ENCODE measurements at regions not wholly inside any gene's neighbourhood (a gene's known extent, or its start where the extent isn't known, plus 50 kb on each side); places are given as distances from the start of the nearest gene placed in this dataset.
A peak's percentile ranks its signal among the peaks of the same experiment; 100 is the strongest.

- FAIRE-seq (peak; percentile 20), DNase-seq (ENCODE audit: low read depth) (no peak)
- H3K4me1 Mint-ChIP-seq (ENCODE audit: low read depth, unreplicated experiment): no peaks in the 10 kb centered on the region
- Histone ChIP-seq H3K27ac (ENCODE audit: low read depth, low read length) (no peak overlapping the region), H3K4me1 (ENCODE audit: insufficient read depth, low read length) (no peaks in the 10 kb centered on the region), H3K9me3 (ENCODE audit: insufficient read depth, low read depth, low read length) (no peaks in the 10 kb centered on the region), H2AFZ (ENCODE audit: low read depth, low read length) (no peak overlapping the region), H3K9ac (ENCODE audit: low read length) (no peak overlapping the region), H3K36me3 (ENCODE audit: insufficient read depth, low read length) (no peaks in the 10 kb centered on the region), H3K79me2 (ENCODE audit: insufficient read depth, low read length) (no peaks in the 10 kb centered on the region), H3K4me2 (ENCODE audit: low read length) (no peak overlapping the region), H4K20me1 (ENCODE audit: insufficient read depth, low read length) (no peaks in the 10 kb centered on the region), H3K4me3 (ENCODE audit: insufficient read depth, low read depth, low read length) (no peak overlapping the region), H3K27me3 (ENCODE audit: insufficient read depth, low read length) (no peaks in the 10 kb centered on the region)
- H3K36me3 Mint-ChIP-seq (ENCODE audit: low read depth, unreplicated experiment): no peaks in the 10 kb centered on the region
- H3K4me3 Mint-ChIP-seq (ENCODE audit: unreplicated experiment): no peak overlapping the region
- no peak for TF ChIP-seq EZH2 (IDR thresholded peaks at IDR 0.05; ENCODE audit: insufficient read depth, low read length)
- no peak for TF ChIP-seq CTCF (IDR thresholded peaks at IDR 0.05; ENCODE audit: insufficient read depth, low read depth, low read length)
- no peaks in the 10 kb centered on the region for H3K27me3 Mint-ChIP-seq (ENCODE audit: low read depth, unreplicated experiment)
- peaks cover 3% of the 10 kb centered on the region for H3K9me3 Mint-ChIP-seq (ENCODE audit: unreplicated experiment)
- H3K27ac Mint-ChIP-seq (ENCODE audit: unreplicated experiment): no peak overlapping the region
Measured at GRCh38 chr10:36147529-36147928, 505.4 kb upstream of the FZD8 start.

- DNase-seq (ENCODE audit: low read depth) (no peak), FAIRE-seq (no peak)
- Histone ChIP-seq H3K27me3 (ENCODE audit: insufficient read depth, low read length) (no peaks in the 10 kb centered on the region), H2AFZ (ENCODE audit: low read depth, low read length) (peak overlapping the region; percentile 36), H3K9ac (ENCODE audit: low read length) (no peak overlapping the region), H3K4me2 (ENCODE audit: low read length) (no peak overlapping the region), H3K4me1 (ENCODE audit: insufficient read depth, low read length) (no peaks in the 10 kb centered on the region), H3K27ac (ENCODE audit: low read depth, low read length) (no peak overlapping the region), H3K79me2 (ENCODE audit: insufficient read depth, low read length) (no peaks in the 10 kb centered on the region), H3K9me3 (ENCODE audit: insufficient read depth, low read depth, low read length) (no peaks in the 10 kb centered on the region), H3K36me3 (ENCODE audit: insufficient read depth, low read length) (no peaks in the 10 kb centered on the region), H4K20me1 (ENCODE audit: insufficient read depth, low read length) (no peaks in the 10 kb centered on the region), H3K4me3 (ENCODE audit: insufficient read depth, low read depth, low read length) (no peak overlapping the region)
- H3K36me3 Mint-ChIP-seq (ENCODE audit: low read depth, unreplicated experiment): no peaks in the 10 kb centered on the region
- TF ChIP-seq EZH2 (IDR thresholded peaks at IDR 0.05; ENCODE audit: insufficient read depth, low read length) (no peak), CTCF (IDR thresholded peaks at IDR 0.05; ENCODE audit: insufficient read depth, low read depth, low read length) (no peak)
- H3K27ac Mint-ChIP-seq (ENCODE audit: unreplicated experiment): no peak overlapping the region
- H3K9me3 Mint-ChIP-seq (ENCODE audit: unreplicated experiment): no peaks in the 10 kb centered on the region
- H3K27me3 Mint-ChIP-seq (ENCODE audit: low read depth, unreplicated experiment): no peaks in the 10 kb centered on the region
- H3K4me1 Mint-ChIP-seq (ENCODE audit: low read depth, unreplicated experiment): no peaks in the 10 kb centered on the region
- no peak overlapping the region for H3K4me3 Mint-ChIP-seq (ENCODE audit: unreplicated experiment)
Measured at GRCh38 chr10:36141856-36142560, 499.9 kb upstream of the FZD8 start.

DNA sequence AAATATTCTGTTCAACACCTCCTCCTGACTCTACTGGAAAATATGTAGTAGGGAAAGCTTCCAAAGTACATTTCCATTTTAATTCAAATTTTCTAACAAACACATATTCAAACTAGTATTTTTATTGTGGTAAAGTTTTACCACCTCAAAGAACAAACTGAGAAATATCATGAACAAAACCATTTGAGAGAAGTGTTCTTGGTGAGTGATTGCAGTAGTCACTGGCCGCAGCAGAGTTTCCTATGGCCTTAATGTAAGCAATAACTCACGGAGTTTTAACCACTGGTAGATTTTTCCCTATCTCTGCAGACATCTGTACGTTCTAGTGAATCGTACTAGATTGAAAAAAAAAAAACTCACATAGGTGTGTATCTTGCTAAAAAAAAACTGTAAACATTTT is 487.0 kb upstream of the FZD8 start:
- Histone ChIP-seq H3K9ac (ENCODE audit: low read length) (no peak overlapping the region), H3K4me2 (ENCODE audit: low read length) (no peak overlapping the region), H3K36me3 (ENCODE audit: insufficient read depth, low read length) (no peaks in the 10 kb centered on the region), H2AFZ (ENCODE audit: low read depth, low read length) (no peak overlapping the region), H3K4me3 (ENCODE audit: insufficient read depth, low read depth, low read length) (no peak overlapping the region), H3K27ac (ENCODE audit: low read depth, low read length) (no peak overlapping the region), H4K20me1 (ENCODE audit: insufficient read depth, low read length) (no peaks in the 10 kb centered on the region), H3K27me3 (ENCODE audit: insufficient read depth, low read length) (no peaks in the 10 kb centered on the region), H3K4me1 (ENCODE audit: insufficient read depth, low read length) (no peaks in the 10 kb centered on the region), H3K79me2 (ENCODE audit: insufficient read depth, low read length) (no peaks in the 10 kb centered on the region), H3K9me3 (ENCODE audit: insufficient read depth, low read depth, low read length) (no peaks in the 10 kb centered on the region)
- H3K4me1 Mint-ChIP-seq (ENCODE audit: low read depth, unreplicated experiment): peaks cover 4% of the 10 kb centered on the region
- DNase-seq (ENCODE audit: low read depth) (no peak), FAIRE-seq (no peak)
- no peaks in the 10 kb centered on the region for H3K27me3 Mint-ChIP-seq (ENCODE audit: low read depth, unreplicated experiment)
- H3K27ac Mint-ChIP-seq (ENCODE audit: unreplicated experiment): no peak overlapping the region
- no peak overlapping the region for H3K4me3 Mint-ChIP-seq (ENCODE audit: unreplicated experiment)
- no peak for TF ChIP-seq CTCF (IDR thresholded peaks at IDR 0.05; ENCODE audit: insufficient read depth, low read depth, low read length)
- TF ChIP-seq EZH2 (IDR thresholded peaks at IDR 0.05; ENCODE audit: insufficient read depth, low read length): no peak
- no peaks in the 10 kb centered on the region for H3K36me3 Mint-ChIP-seq (ENCODE audit: low read depth, unreplicated experiment)
- H3K9me3 Mint-ChIP-seq (ENCODE audit: unreplicated experiment): no peaks in the 10 kb centered on the region

Data from astrocyte (in vitro differentiated cells and primary cell).